Uterus (tissue), 3 donors: ENCODE measurements at regions not wholly inside any gene's neighbourhood (a gene's known extent, or its start where the extent isn't known, plus 50 kb on each side); places are given as distances from the start of the nearest gene placed in this dataset.

Source experiments
- DNase-seq, 2 donors: peaks; one replicate each; pipeline ENCODE4 v3.0.0-alpha.2; 2019 to 2020
- H3K27ac ChIP-seq, 2 donors: fragments of 200-600 bp; sonication (generic); 1 replicate in 1 of 2; 2 replicates in 1 of 2; pipeline ENCODE4 v1.5.1; 2016 to 2018
- H3K27me3 ChIP-seq, 2 donors: fragments of 200-600 bp; sonication (generic); one replicate each; pipeline ENCODE4 v1.5.1; 2018 to 2019; ENCODE audit warnings: control low read depth in 1 of 2
- H3K36me3 ChIP-seq, 2 donors: fragments of 200-600 bp; sonication (generic); one replicate each; pipeline ENCODE4 v1.5.1; 2019; ENCODE audit warnings: control low read depth in 1 of 2
- H3K4me1 ChIP-seq, 2 donors: fragments of 200-600 bp; sonication (generic); one replicate each; pipeline ENCODE4 v1.5.1; 2018 to 2019; ENCODE audit warnings: control low read depth in 1 of 2
- H3K4me3 ChIP-seq, 2 donors: fragments of 200-600 bp; sonication (generic); 1 replicate in 1 of 2; 2 replicates in 1 of 2; pipeline ENCODE4 v1.5.1; 2018 to 2019; ENCODE audit warnings: mild to moderate bottlenecking in 1 of 2
- H3K9me3 ChIP-seq, 2 donors: fragments of 200-600 bp; sonication (generic); one replicate each; pipeline ENCODE4 v1.5.1; 2019; ENCODE audit warnings: control low read depth in 1 of 2
- CTCF ChIP-seq, 4 experiments: fragments of 200-600 bp in 2 of 4; fragments of 450-650 bp in 2 of 4; sonication (generic) in 2 of 4; IDR thresholded peaks; one replicate each; pipeline ENCODE4 v1.5.1; 2016 to 2019; ENCODE audit warnings: antibody characterized with exemption in 4 of 4, mild to moderate bottlenecking in 2 of 4, moderate library complexity in 1 of 4
- POLR2A ChIP-seq, 2 donors: fragments of 450-650 bp; IDR thresholded peaks; one replicate each; pipeline ENCODE4 v1.6.1; 2016; ENCODE audit warnings: antibody characterized with exemption in 2 of 2, mild to moderate bottlenecking in 1 of 2, moderate library complexity in 1 of 2
- intact Hi-C: fragments of 100-400 bp; cut with DNase I; formaldehyde crosslinking; loops from one replicate; pipeline ENCODE4 v1.15.1; 2023; ENCODE audit warnings: low total_unique reads
- donor health status: DM: yes; HTN: yes; CAD: no.

DNA sequence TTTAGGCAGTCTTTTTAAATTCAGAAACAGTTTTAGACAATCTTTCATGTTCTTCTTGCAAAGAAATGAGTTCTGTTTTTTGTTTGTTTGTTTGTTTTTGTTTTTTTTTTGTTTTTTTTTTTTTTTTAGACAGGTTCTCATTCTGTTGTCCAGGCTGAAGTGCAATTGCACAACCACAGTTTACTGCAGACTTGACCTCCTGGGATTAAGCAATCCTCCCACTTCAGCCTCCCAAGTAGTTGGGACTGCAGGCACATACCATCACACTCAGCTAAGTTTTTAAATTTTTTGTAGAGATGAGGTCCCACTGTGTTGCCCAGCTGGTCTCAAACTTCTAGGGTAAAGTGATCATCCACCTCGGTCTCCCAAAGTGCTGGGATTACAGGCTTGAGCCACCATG is 96.2 kb downstream of the OTOR start:
- DNase-seq, result no peak
- no peak for TF ChIP-seq POLR2A (IDR thresholded peaks at IDR 0.05)
- TF ChIP-seq CTCF (IDR thresholded peaks at IDR 0.05), result no peak
- intact Hi-C loops, result no loop called here
- H3K9me3 ChIP-seq, result no peaks in the 10 kb centered on the region
- no peaks in the 10 kb centered on the region for H3K4me1 ChIP-seq
- no peak overlapping the region for H3K27ac ChIP-seq
- H3K4me3 ChIP-seq, result no peak overlapping the region
- H3K27me3 ChIP-seq, result no peaks in the 10 kb centered on the region
- H3K36me3 ChIP-seq, result no peaks in the 10 kb centered on the region

DNA sequence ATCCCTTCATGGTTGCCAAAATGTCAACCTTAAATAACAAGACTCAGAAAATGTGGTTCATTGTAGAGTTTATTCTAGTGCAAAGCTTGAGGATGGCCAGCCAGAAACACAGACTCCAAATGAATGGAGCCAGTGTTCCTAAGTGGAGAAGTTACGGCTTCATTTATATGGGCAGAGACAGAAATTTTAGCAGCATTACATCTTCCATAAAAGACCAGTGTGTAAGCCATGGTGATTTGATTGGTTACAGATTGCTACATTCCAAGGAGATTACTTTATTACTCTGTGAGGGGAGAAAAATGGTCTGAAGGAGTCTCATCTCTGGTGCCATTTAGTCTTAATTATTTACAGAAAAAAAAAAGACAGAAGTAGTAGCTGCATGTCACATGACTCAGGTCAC is 97.8 kb downstream of the OTOR start:
- DNase-seq, result no peak
- no peak for TF ChIP-seq CTCF (IDR thresholded peaks at IDR 0.05)
- TF ChIP-seq POLR2A (IDR thresholded peaks at IDR 0.05), result no peak
- H3K4me1 ChIP-seq, result no peaks in the 10 kb centered on the region
- intact Hi-C loops, result no loop called here
- H3K27me3 ChIP-seq, result no peaks in the 10 kb centered on the region
- no peak overlapping the region for H3K4me3 ChIP-seq
- no peaks in the 10 kb centered on the region for H3K36me3 ChIP-seq
- H3K27ac ChIP-seq, result no peak overlapping the region
- no peaks in the 10 kb centered on the region for H3K9me3 ChIP-seq

DNA sequence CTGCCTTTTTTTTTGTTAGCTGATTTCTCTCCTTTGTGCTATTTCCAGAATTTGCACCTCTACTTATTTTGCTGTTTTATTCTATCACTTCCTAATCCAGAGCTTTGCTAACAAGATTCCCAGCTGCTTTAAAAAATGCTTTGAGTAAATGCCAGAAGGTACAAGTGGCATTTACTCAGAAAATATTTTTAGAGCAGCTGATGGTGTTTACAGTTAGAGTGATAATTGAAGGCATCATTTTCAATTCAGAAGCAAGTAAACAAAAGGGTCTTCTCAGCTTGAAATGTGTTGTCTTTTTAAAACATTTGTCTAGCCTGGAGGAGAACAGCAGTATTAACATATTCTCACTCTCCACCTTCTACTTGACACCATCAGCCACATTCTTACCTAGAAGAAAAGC is 99.9 kb downstream of the OTOR start:
- intact Hi-C loops, result no loop called here
- Histone ChIP-seq H3K4me1 (no peaks in the 10 kb centered on the region), H3K36me3 (no peaks in the 10 kb centered on the region)

GRCh38 chr20:16848526-16848925 is 100.4 kb downstream of the OTOR start:
- Histone ChIP-seq H3K9me3 (no peaks in the 10 kb centered on the region), H3K4me1 (no peaks in the 10 kb centered on the region), H3K4me3 (no peak overlapping the region), H3K36me3 (no peaks in the 10 kb centered on the region), H3K27ac (no peak overlapping the region), H3K27me3 (no peaks in the 10 kb centered on the region)
- no peak for DNase-seq
- TF ChIP-seq CTCF (IDR thresholded peaks at IDR 0.05) (no peak), POLR2A (IDR thresholded peaks at IDR 0.05) (no peak)
- intact Hi-C loops, result no loop called here

More for the DNA sequence above, 99.9 kb downstream of the OTOR start:
- Histone ChIP-seq H3K9me3 (no peaks in the 10 kb centered on the region), H3K27me3 (no peaks in the 10 kb centered on the region), H3K4me3 (no peak overlapping the region), H3K27ac (no peak overlapping the region)
- no peak for DNase-seq
- TF ChIP-seq CTCF (IDR thresholded peaks at IDR 0.05), result no peak
- no peak for TF ChIP-seq POLR2A (IDR thresholded peaks at IDR 0.05)

DNA sequence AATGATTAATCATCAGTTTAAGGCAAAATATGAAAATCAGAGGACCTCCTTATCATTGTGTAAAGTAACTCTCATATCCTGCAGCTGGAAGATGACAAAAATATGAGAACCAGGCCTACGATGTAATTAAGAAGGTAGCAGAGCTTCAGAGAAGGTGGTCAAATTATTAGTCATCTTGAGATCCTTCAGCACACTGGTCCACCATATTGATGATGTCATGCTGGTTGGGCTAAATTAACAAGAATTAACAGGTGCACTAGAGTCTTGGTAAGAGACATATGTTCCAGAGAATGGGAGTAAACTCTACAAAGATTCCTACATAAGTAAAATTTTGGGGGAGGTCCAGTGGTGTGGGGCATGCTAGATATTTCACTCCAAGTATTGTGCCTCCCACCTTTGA is 112.8 kb downstream of the OTOR start:
- H3K36me3 ChIP-seq, result no peaks in the 10 kb centered on the region
- H3K4me3 ChIP-seq, result no peak overlapping the region
- intact Hi-C loops, result no loop called here
- H3K27ac ChIP-seq, result no peak overlapping the region
- no peaks in the 10 kb centered on the region for H3K27me3 ChIP-seq
- no peaks in the 10 kb centered on the region for H3K4me1 ChIP-seq
- TF ChIP-seq POLR2A (IDR thresholded peaks at IDR 0.05), result no peak
- H3K9me3 ChIP-seq, result no peaks in the 10 kb centered on the region
- DNase-seq, result no peak

- Histone ChIP-seq H3K27ac (no peak overlapping the region), H3K4me1 (no peaks in the 10 kb centered on the region), H3K9me3 (no peaks in the 10 kb centered on the region), H3K4me3 (no peak overlapping the region), H3K27me3 (no peaks in the 10 kb centered on the region), H3K36me3 (no peaks in the 10 kb centered on the region)
- DNase-seq, result no peak
- TF ChIP-seq POLR2A (IDR thresholded peaks at IDR 0.05) (no peak), CTCF (IDR thresholded peaks at IDR 0.05) (no peak)
- intact Hi-C loops, result no loop called here
Measured at GRCh38 chr20:16861708-16862107, 113.5 kb downstream of the OTOR start.
